ENCODE measurements at regions not wholly inside any gene's neighbourhood (a gene's known extent, or its start where the extent isn't known, plus 50 kb on each side); places are given as distances from the start of the nearest gene placed in this dataset.

DNA sequence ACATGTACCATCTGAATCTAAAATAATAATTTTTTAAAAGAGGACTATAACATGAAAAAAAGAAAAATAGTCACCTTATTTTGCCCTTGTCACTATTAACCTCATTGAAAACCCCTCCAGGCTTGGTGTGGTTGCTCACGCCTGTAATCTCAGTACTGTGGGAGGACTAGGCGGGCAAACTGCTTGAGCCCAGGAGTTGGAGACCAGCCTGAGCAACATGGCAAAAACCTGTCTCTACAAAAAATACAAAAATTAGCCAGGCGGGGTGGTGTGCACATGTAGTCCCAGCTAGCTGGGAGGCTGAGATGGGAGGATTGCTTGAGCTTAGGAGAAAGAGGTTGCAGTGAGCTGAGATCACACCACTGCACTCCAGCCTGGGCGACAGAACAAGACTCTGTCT lies 126.3 kb upstream of the KRAS start:
- TF ChIP-seq, protein P1, sequence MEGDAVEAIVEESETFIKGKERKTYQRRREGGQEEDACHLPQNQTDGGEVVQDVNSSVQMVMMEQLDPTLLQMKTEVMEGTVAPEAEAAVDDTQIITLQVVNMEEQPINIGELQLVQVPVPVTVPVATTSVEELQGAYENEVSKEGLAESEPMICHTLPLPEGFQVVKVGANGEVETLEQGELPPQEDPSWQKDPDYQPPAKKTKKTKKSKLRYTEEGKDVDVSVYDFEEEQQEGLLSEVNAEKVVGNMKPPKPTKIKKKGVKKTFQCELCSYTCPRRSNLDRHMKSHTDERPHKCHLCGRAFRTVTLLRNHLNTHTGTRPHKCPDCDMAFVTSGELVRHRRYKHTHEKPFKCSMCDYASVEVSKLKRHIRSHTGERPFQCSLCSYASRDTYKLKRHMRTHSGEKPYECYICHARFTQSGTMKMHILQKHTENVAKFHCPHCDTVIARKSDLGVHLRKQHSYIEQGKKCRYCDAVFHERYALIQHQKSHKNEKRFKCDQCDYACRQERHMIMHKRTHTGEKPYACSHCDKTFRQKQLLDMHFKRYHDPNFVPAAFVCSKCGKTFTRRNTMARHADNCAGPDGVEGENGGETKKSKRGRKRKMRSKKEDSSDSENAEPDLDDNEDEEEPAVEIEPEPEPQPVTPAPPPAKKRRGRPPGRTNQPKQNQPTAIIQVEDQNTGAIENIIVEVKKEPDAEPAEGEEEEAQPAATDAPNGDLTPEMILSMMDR (IDR thresholded peaks at IDR 0.05; ENCODE audit: unreplicated experiment) = no peak
- peaks cover 12% of the 10 kb centered on the region for H3K4me1 Mint-ChIP-seq (ENCODE audit: unreplicated experiment)
- H3K4me3 Mint-ChIP-seq (ENCODE audit: unreplicated experiment) = no peak overlapping the region
- H3K27me3 Mint-ChIP-seq (ENCODE audit: unreplicated experiment) = peaks cover 4% of the 10 kb centered on the region
- no peaks in the 10 kb centered on the region for H3K9me3 Mint-ChIP-seq (ENCODE audit: unreplicated experiment)
- H3K36me3 Mint-ChIP-seq (ENCODE audit: low read depth, unreplicated experiment) = no peaks in the 10 kb centered on the region
- DNase-seq (ENCODE audit: low spot score) = no peak
- no peak overlapping the region for H3K27ac Mint-ChIP-seq (ENCODE audit: unreplicated experiment)

DNA sequence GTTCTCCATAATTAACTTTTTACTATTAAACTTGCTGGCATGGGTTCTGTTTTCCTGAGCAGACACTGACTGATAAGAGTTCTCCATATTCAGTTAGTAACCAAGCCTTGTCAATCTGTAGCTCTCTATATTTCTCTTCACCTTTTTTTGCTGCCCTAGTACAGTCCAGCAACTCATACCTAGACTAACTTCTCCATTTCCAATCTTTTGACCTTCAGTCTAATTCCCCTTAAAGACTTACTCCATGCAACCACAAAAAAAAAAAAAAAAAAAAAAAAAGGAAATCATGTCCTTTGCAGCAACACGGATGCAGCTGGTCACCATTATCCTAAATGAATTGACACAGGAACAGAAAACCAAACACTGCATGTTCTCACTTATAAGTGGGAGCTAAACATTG lies 125.7 kb upstream of the KRAS start:
- Mint-ChIP-seq H3K27ac (ENCODE audit: unreplicated experiment) (no peak overlapping the region), H3K4me1 (ENCODE audit: unreplicated experiment) (peaks cover 12% of the 10 kb centered on the region), H3K4me3 (ENCODE audit: unreplicated experiment) (no peak overlapping the region), H3K36me3 (ENCODE audit: low read depth, unreplicated experiment) (no peaks in the 10 kb centered on the region), H3K27me3 (ENCODE audit: unreplicated experiment) (peaks cover 4% of the 10 kb centered on the region), H3K9me3 (ENCODE audit: unreplicated experiment) (no peaks in the 10 kb centered on the region)
- TF ChIP-seq, protein P1 (IDR thresholded peaks at IDR 0.05; ENCODE audit: unreplicated experiment) = no peak
- DNase-seq (ENCODE audit: low spot score) = no peak

DNA sequence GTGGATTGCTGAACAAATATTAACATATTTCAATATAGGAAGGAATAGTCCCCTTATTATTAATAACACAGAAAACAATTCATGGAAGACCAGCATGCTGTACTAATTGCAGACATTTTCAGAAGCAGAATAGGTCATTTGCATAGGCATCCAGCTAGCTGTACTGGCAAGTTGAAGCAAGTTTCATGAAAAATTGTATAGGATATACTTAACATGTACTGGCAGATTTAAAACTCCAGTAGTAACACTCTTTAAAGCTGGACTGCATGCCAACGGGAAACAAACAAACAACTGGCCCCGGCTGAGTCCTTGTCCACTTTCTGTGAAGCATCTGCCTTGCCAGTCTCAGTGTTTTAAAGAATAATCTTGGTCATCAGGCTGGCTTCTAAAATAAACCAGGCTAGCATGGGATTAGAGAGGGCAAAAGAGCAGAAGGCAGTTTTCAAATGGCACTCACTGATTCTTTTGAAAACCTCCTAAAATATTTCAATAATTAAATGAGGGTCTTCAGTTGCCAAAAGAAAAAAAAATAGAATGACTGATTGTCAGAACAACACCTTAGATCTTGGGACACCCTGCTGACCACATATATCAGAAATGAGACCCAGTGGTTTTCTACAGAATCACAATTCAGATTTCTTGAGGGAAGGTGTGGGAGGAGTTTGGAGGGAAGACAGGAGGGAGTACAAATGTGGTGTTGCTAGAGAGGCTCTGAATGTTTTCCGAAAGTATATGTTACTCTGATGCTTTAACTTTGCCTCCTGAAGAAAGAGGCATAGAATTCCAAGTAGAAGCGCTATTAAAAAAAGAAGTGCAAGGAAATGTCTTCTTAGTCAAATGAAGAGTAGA lies 122.5 kb upstream of the KRAS start:
- Mint-ChIP-seq H3K4me1 (ENCODE audit: unreplicated experiment) (peaks cover 12% of the 10 kb centered on the region), H3K27ac (ENCODE audit: unreplicated experiment) (no peak overlapping the region), H3K4me3 (ENCODE audit: unreplicated experiment) (no peak overlapping the region), H3K9me3 (ENCODE audit: unreplicated experiment) (no peaks in the 10 kb centered on the region), H3K27me3 (ENCODE audit: unreplicated experiment) (peaks cover 8% of the 10 kb centered on the region), H3K36me3 (ENCODE audit: low read depth, unreplicated experiment) (no peaks in the 10 kb centered on the region)
- no peak for DNase-seq (ENCODE audit: low spot score)
- TF ChIP-seq, protein P1 (IDR thresholded peaks at IDR 0.05; ENCODE audit: unreplicated experiment) = no peak

DNA sequence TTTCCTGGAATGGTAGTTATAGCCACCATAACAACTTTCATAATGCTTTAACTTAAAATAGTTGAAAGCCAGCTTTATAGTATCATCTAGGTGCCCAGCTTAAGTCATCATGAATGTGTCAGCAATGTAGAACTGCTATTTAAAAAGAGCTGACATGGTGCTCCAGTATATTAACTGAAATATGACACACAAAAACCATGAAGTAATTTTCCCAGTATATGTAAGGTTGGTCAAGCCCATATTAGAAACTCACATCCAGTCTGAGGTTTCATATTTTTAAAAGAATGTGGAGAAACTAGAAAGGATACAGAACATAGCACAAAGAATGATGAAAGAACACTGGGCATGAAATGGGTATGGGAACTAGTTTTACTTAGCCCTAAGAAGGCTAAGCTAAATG lies 121.3 kb upstream of the KRAS start:
- DNase-seq (ENCODE audit: low spot score) = no peak
- TF ChIP-seq, protein P1 (IDR thresholded peaks at IDR 0.05; ENCODE audit: unreplicated experiment) = no peak
- Mint-ChIP-seq H3K27me3 (ENCODE audit: unreplicated experiment) (peaks cover 8% of the 10 kb centered on the region), H3K4me1 (ENCODE audit: unreplicated experiment) (peaks cover 4% of the 10 kb centered on the region), H3K36me3 (ENCODE audit: low read depth, unreplicated experiment) (no peaks in the 10 kb centered on the region), H3K4me3 (ENCODE audit: unreplicated experiment) (no peak overlapping the region), H3K9me3 (ENCODE audit: unreplicated experiment) (no peaks in the 10 kb centered on the region), H3K27ac (ENCODE audit: unreplicated experiment) (no peak overlapping the region)

DNA sequence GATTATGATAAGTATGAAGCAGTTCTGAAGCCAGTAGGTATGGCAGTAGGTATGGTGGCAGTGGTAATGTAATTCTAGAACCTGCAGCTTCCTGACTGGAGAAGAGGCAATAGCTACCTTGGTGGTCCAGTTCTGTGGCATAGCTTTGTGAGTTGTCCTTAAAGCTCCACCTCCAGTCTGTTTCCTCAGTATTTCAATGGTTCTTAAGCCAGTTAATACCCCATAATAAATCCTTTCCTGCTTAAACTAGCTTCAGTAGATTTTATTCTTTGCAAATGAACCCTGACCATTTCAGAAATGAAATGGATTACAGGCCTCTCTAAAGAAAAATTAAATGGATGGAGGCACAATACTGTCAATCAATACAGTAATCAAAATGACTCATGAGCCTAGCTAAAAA lies 117.8 kb upstream of the KRAS start:
- Mint-ChIP-seq H3K9me3 (ENCODE audit: unreplicated experiment) (no peaks in the 10 kb centered on the region), H3K27ac (ENCODE audit: unreplicated experiment) (no peak overlapping the region), H3K4me1 (ENCODE audit: unreplicated experiment) (no peaks in the 10 kb centered on the region), H3K4me3 (ENCODE audit: unreplicated experiment) (no peak overlapping the region), H3K27me3 (ENCODE audit: unreplicated experiment) (peaks cover 5% of the 10 kb centered on the region), H3K36me3 (ENCODE audit: low read depth, unreplicated experiment) (no peaks in the 10 kb centered on the region)
- no peak for DNase-seq (ENCODE audit: low spot score)
- TF ChIP-seq, protein P1 (IDR thresholded peaks at IDR 0.05; ENCODE audit: unreplicated experiment) = no peak
